Loucy (cell line): ENCODE measurements at regions not wholly inside any gene's neighbourhood (a gene's known extent, or its start where the extent isn't known, plus 50 kb on each side); places are given as distances from the start of the nearest gene placed in this dataset.
A peak's percentile ranks its signal among the peaks of the same experiment; 100 is the strongest.

Source experiments
- H2AFZ ChIP-seq: fragments of 200-600 bp; sonication (generic); 2 replicates; pipeline ENCODE4 v1.6.0; 2016; ENCODE audit warnings: antibody characterized with exemption, mild to moderate bottlenecking, low read length, moderate library complexity
- H3F3A ChIP-seq: fragments of 200-600 bp; 2 replicates; pipeline ENCODE4 v1.6.0; 2016; ENCODE audit warnings: antibody characterized with exemption, low read depth, mild to moderate bottlenecking
- H3K27me3 ChIP-seq: fragments of 200-600 bp; sonication (generic); 2 replicates; pipeline ENCODE4 v1.6.1; 2014; ENCODE audit warnings: low read length, mild to moderate bottlenecking; ENCODE audit not compliant: insufficient read depth, poor library complexity, severe bottlenecking
- H3K36me3 ChIP-seq: fragments of 200-600 bp; sonication (generic); 2 replicates; pipeline ENCODE4 v1.6.1; 2016; ENCODE audit warnings: low read length; ENCODE audit not compliant: insufficient read depth
- H3K4me1 ChIP-seq: fragments of 200-600 bp; sonication (generic); 2 replicates; pipeline ENCODE4 v1.5.1; 2014; ENCODE audit warnings: low read length, mild to moderate bottlenecking; ENCODE audit not compliant: insufficient read depth, poor library complexity, severe bottlenecking
- H3K4me2 ChIP-seq: fragments of 200-600 bp; sonication (generic); 2 replicates; pipeline ENCODE4 v1.6.0; 2014; ENCODE audit warnings: antibody characterized with exemption, low read length, low read depth, mild to moderate bottlenecking; ENCODE audit not compliant: poor library complexity, severe bottlenecking
- H3K4me3 ChIP-seq: fragments of 200-600 bp; sonication (generic); 2 replicates; pipeline ENCODE4 v1.5.1; 2014; ENCODE audit warnings: low read length, mild to moderate bottlenecking, mixed read lengths; ENCODE audit not compliant: poor library complexity, severe bottlenecking
- H3K79me2 ChIP-seq: fragments of 200-600 bp; sonication (generic); 2 replicates; pipeline ENCODE4 v1.6.1; 2014; ENCODE audit warnings: low read length; ENCODE audit not compliant: insufficient read depth
- H3K9ac ChIP-seq: fragments of 200-600 bp; sonication (generic); 2 replicates; pipeline ENCODE4 v1.6.0; 2014; ENCODE audit warnings: mild to moderate bottlenecking, low read depth, low read length, moderate library complexity; ENCODE audit not compliant: poor library complexity, severe bottlenecking
- H3K9me2 ChIP-seq: fragments of 200-600 bp; sonication (generic); replicated peaks from 2 replicates; pipeline ENCODE4 v1.6.1; 2016; ENCODE audit warnings: low read depth, low read length, mixed read lengths
- H3K9me3 ChIP-seq: fragments of 200-600 bp; sonication (generic); 2 replicates; pipeline ENCODE4 v1.6.1; 2014; ENCODE audit warnings: mild to moderate bottlenecking, antibody characterized with exemption, low read length, low read depth; ENCODE audit not compliant: insufficient read depth
- H4K20me1 ChIP-seq: fragments of 200-600 bp; sonication (generic); 2 replicates; pipeline ENCODE4 v1.6.0; 2014; ENCODE audit warnings: antibody characterized with exemption, low read length, mild to moderate bottlenecking; ENCODE audit not compliant: insufficient read depth, poor library complexity, severe bottlenecking
- CTCF ChIP-seq: fragments of 200-600 bp; sonication (generic); conservative IDR thresholded peaks from 2 replicates; pipeline ENCODE4 v1.5.1; 2014; ENCODE audit warnings: mild to moderate bottlenecking, antibody characterized with exemption, low read length
- EZH2phosphoT487 ChIP-seq: fragments of 200-600 bp; IDR thresholded peaks from 2 replicates; pipeline ENCODE4 v1.6.1; 2018; ENCODE audit warnings: antibody characterized with exemption, mild to moderate bottlenecking, moderate library complexity, borderline replicate concordance

- H3K9me2 ChIP-seq: no peaks in the 10 kb centered on the region
- no peak overlapping the region for H3K9ac ChIP-seq
- no peak overlapping the region for H2AFZ ChIP-seq
- no peaks in the 10 kb centered on the region for H3K27me3 ChIP-seq
- no peaks in the 10 kb centered on the region for H3K9me3 ChIP-seq
- no peak overlapping the region for H3K4me3 ChIP-seq
- no peaks in the 10 kb centered on the region for H3K4me1 ChIP-seq
- H3K79me2 ChIP-seq: no peaks in the 10 kb centered on the region
- H3K36me3 ChIP-seq: no peaks in the 10 kb centered on the region
- no peaks in the 10 kb centered on the region for H4K20me1 ChIP-seq
- no peaks in the 10 kb centered on the region for H3F3A ChIP-seq
- H3K4me2 ChIP-seq: no peak overlapping the region
- TF ChIP-seq CTCF (no peak), EZH2phosphoT487 (no peak)
Measured at GRCh38 chr2:59756150-59756549, 797.3 kb downstream of the BCL11A start.

- H3K9me3 ChIP-seq: no peaks in the 10 kb centered on the region
- no peak overlapping the region for H3K9ac ChIP-seq
- H3K4me3 ChIP-seq: no peak overlapping the region
- no peaks in the 10 kb centered on the region for H3K79me2 ChIP-seq
- H3K4me2 ChIP-seq: no peak overlapping the region
- H3K4me1 ChIP-seq: no peaks in the 10 kb centered on the region
- no peaks in the 10 kb centered on the region for H3K27me3 ChIP-seq
- H3K9me2 ChIP-seq: no peaks in the 10 kb centered on the region
- no peaks in the 10 kb centered on the region for H3F3A ChIP-seq
- H3K36me3 ChIP-seq: no peaks in the 10 kb centered on the region
- H4K20me1 ChIP-seq: no peaks in the 10 kb centered on the region
- TF ChIP-seq CTCF (peak; percentile 51), EZH2phosphoT487 (no peak)
- no peak overlapping the region for H2AFZ ChIP-seq
Measured at GRCh38 chr2:59754011-59754735, 799.3 kb downstream of the BCL11A start.

- H3K9ac ChIP-seq: no peak overlapping the region
- H4K20me1 ChIP-seq: no peaks in the 10 kb centered on the region
- no peaks in the 10 kb centered on the region for H3K36me3 ChIP-seq
- no peaks in the 10 kb centered on the region for H3K9me2 ChIP-seq
- H3K4me3 ChIP-seq: no peak overlapping the region
- no peak overlapping the region for H3K4me2 ChIP-seq
- H2AFZ ChIP-seq: no peak overlapping the region
- H3K79me2 ChIP-seq: no peaks in the 10 kb centered on the region
- TF ChIP-seq CTCF (no peak), EZH2phosphoT487 (no peak)
- H3K9me3 ChIP-seq: no peaks in the 10 kb centered on the region
- no peaks in the 10 kb centered on the region for H3F3A ChIP-seq
- H3K27me3 ChIP-seq: no peaks in the 10 kb centered on the region
- no peaks in the 10 kb centered on the region for H3K4me1 ChIP-seq
Measured at GRCh38 chr2:59752512-59752911, 800.9 kb downstream of the BCL11A start.
